ENCODE measurements at regions not wholly inside any gene's neighbourhood (a gene's known extent, or its start where the extent isn't known, plus 50 kb on each side); places are given as distances from the start of the nearest gene placed in this dataset.
"Not testable (repeated sequence)": the region's sequence is repeated elsewhere in the genome, so short reads cannot be mapped to it uniquely, and the experiment has no call there.

GRCh38 chr1:173333581-173333980, 126.5 kb upstream of the TNFSF4 start:
- intact Hi-C loops (cut with DNase I) = no loop called here

GRCh38 chr1:173337126-173337525, 130.0 kb upstream of the TNFSF4 start:
- no peak for DNase-seq (ENCODE audit: low spot score)
- intact Hi-C loops (cut with DNase I) = no loop called here

More at GRCh38 chr1:173333581-173333980, 126.5 kb upstream of the TNFSF4 start:
- DNase-seq (ENCODE audit: low spot score) = no peak

GRCh38 chr1:173341307-173341706, 134.2 kb upstream of the TNFSF4 start:
- intact Hi-C loops (cut with DNase I) = no loop called here
- no peak for DNase-seq (ENCODE audit: low spot score)

GRCh38 chr1:173341971-173342370, 134.8 kb upstream of the TNFSF4 start:
- intact Hi-C loops (cut with DNase I) = no loop called here
- no peak for DNase-seq (ENCODE audit: low spot score)

GRCh38 chr1:173342736-173343135, 134.4 kb upstream of the PRDX6 start:
- no peak for DNase-seq (ENCODE audit: low spot score)
- intact Hi-C loops (cut with DNase I) = no loop called here

- intact Hi-C loops (cut with DNase I) = no loop called here
- no peak for DNase-seq (ENCODE audit: low spot score)
These were observed 132.9 kb upstream of the PRDX6 start for GRCh38 chr1:173344034-173344743.

GRCh38 chr1:173347282-173347818, 129.8 kb upstream of the PRDX6 start:
- intact Hi-C loops (cut with DNase I) = no loop called here
- no peak for DNase-seq (ENCODE audit: low spot score)

- intact Hi-C loops (cut with DNase I) = not testable (repeated sequence)
These were observed 124.5 kb upstream of the PRDX6 start for GRCh38 chr1:173352635-173353034.

GRCh38 chr1:173353350-173353749, 123.8 kb upstream of the PRDX6 start:
- no peak for DNase-seq (ENCODE audit: low spot score)
- intact Hi-C loops (cut with DNase I) = no loop called here

More at GRCh38 chr1:173352635-173353034, 124.5 kb upstream of the PRDX6 start:
- not testable (repeated sequence) for DNase-seq (ENCODE audit: low spot score)

- intact Hi-C loops (cut with DNase I) = no loop called here
- DNase-seq (ENCODE audit: low spot score) = no peak
These were observed 122.2 kb upstream of the PRDX6 start for GRCh38 chr1:173354937-173355280.

- no peak for DNase-seq (ENCODE audit: low spot score)
- intact Hi-C loops (cut with DNase I) = no loop called here
These were observed 121.7 kb upstream of the PRDX6 start for GRCh38 chr1:173355281-173356031.

GRCh38 chr1:173356191-173356762, 120.9 kb upstream of the PRDX6 start:
- DNase-seq (ENCODE audit: low spot score) = no peak
- intact Hi-C loops (cut with DNase I) = no loop called here

GRCh38 chr1:173360487-173361063, 116.6 kb upstream of the PRDX6 start:
- no peak for DNase-seq (ENCODE audit: low spot score)
- intact Hi-C loops (cut with DNase I) = no loop called here

GRCh38 chr1:173362543-173362942, 114.6 kb upstream of the PRDX6 start:
- no peak for DNase-seq (ENCODE audit: low spot score)
- intact Hi-C loops (cut with DNase I) = no loop called here

- intact Hi-C loops (cut with DNase I) = no loop called here
- DNase-seq (ENCODE audit: low spot score) = no peak
These were observed 112.3 kb upstream of the PRDX6 start for GRCh38 chr1:173364827-173365226.

GRCh38 chr1:173365341-173365740, 111.8 kb upstream of the PRDX6 start:
- intact Hi-C loops (cut with DNase I) = no loop called here
- no peak for DNase-seq (ENCODE audit: low spot score)

- DNase-seq (ENCODE audit: low spot score) = no peak
- intact Hi-C loops (cut with DNase I) = no loop called here
These were observed 110.0 kb upstream of the PRDX6 start for GRCh38 chr1:173367136-173367535.

GRCh38 chr1:173370586-173370985, 106.5 kb upstream of the PRDX6 start:
- intact Hi-C loops (cut with DNase I); DNase-seq (ENCODE audit: low spot score): not testable (repeated sequence)

GRCh38 chr1:173376065-173376464, 101.1 kb upstream of the PRDX6 start:
- DNase-seq (ENCODE audit: low spot score); intact Hi-C loops (cut with DNase I): not testable (repeated sequence)

GRCh38 chr1:173377266-173377665, 99.9 kb upstream of the PRDX6 start:
- DNase-seq (ENCODE audit: low spot score) = no peak
- intact Hi-C loops (cut with DNase I) = no loop called here

All from cardiac septum (tissue), 1 donor.